ENCODE measurements at regions not wholly inside any gene's neighbourhood (a gene's known extent, or its start where the extent isn't known, plus 50 kb on each side); places are given as distances from the start of the nearest gene placed in this dataset.

DNA sequence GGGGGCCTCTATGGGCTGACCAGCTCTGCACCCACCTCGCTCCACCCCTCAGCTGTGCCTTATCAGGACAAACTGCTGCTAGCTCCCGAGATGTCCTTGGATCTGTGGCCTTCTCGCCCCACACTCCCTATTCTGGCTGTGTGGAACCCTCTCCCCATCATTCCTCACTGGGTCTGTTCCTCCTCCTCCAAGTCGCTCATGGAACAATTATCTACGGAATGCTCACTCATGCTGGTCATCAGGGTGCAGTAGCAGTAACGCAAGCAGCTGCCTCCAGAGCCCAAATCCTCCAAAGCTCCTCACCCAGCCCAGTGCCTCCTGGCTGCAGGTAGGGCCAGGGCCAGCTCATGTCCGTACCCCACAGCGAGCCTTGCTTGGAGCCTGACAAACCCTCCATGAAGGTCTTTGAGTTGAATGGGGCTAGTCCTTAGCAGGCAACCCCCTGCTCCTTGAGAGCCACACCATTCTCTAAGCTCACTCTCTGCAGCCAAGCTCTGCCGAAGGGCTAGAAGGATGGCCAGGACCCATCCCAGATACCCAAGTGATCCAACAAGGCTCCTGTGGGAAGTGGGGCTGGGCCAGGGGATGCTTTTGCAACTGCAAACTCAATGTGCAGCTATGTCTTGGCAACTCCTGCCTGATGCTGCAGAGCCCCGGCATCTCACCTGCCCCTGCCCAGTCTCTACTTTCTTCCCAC, 977.8 kb downstream of the TBC1D22A start:
- TF ChIP-seq GATA3 (IDR thresholded peaks at IDR 0.05; ENCODE audit: low read depth, low read length) (no peak), GATA2 (IDR thresholded peaks at IDR 0.05; ENCODE audit: low read depth, low read length) (no peak)
